ENCODE measurements at regions not wholly inside any gene's neighbourhood (a gene's known extent, or its start where the extent isn't known, plus 50 kb on each side); places are given as distances from the start of the nearest gene placed in this dataset.

- no peak for DNase-seq (ENCODE audit: low spot score in 2 of 2, unreplicated experiment in 2 of 2)
- H3K36me3 Mint-ChIP-seq, result no peaks in the 10 kb centered on the region
- TF ChIP-seq, protein P1, sequence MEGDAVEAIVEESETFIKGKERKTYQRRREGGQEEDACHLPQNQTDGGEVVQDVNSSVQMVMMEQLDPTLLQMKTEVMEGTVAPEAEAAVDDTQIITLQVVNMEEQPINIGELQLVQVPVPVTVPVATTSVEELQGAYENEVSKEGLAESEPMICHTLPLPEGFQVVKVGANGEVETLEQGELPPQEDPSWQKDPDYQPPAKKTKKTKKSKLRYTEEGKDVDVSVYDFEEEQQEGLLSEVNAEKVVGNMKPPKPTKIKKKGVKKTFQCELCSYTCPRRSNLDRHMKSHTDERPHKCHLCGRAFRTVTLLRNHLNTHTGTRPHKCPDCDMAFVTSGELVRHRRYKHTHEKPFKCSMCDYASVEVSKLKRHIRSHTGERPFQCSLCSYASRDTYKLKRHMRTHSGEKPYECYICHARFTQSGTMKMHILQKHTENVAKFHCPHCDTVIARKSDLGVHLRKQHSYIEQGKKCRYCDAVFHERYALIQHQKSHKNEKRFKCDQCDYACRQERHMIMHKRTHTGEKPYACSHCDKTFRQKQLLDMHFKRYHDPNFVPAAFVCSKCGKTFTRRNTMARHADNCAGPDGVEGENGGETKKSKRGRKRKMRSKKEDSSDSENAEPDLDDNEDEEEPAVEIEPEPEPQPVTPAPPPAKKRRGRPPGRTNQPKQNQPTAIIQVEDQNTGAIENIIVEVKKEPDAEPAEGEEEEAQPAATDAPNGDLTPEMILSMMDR (IDR thresholded peaks at IDR 0.05; ENCODE audit: unreplicated experiment), result no peak
- H3K9me3 Mint-ChIP-seq, result peaks cover 6% of the 10 kb centered on the region
- H3K27ac Mint-ChIP-seq, result no peak overlapping the region
- H3K4me1 Mint-ChIP-seq, result peaks cover 4% of the 10 kb centered on the region
- peaks cover 44% of the 10 kb centered on the region for H3K27me3 Mint-ChIP-seq (ENCODE audit: low read depth)
- H3K4me3 Mint-ChIP-seq, result no peak overlapping the region
These were observed 71.6 kb upstream of the MAP3K7 start for GRCh38 chr6:90658497-90658896.

- H3K9me3 Mint-ChIP-seq, result no peaks in the 10 kb centered on the region
- H3K4me1 Mint-ChIP-seq, result peaks cover 4% of the 10 kb centered on the region
- no peak overlapping the region for H3K27ac Mint-ChIP-seq
- TF ChIP-seq, protein P1 (IDR thresholded peaks at IDR 0.05; ENCODE audit: unreplicated experiment), result no peak
- no peak for DNase-seq (ENCODE audit: low spot score in 2 of 2, unreplicated experiment in 2 of 2)
- H3K36me3 Mint-ChIP-seq, result no peaks in the 10 kb centered on the region
- peaks cover 47% of the 10 kb centered on the region for H3K27me3 Mint-ChIP-seq (ENCODE audit: low read depth)
- H3K4me3 Mint-ChIP-seq, result no peak overlapping the region
These were observed 69.5 kb upstream of the MAP3K7 start for GRCh38 chr6:90656325-90656724.

- Mint-ChIP-seq H3K9me3 (no peaks in the 10 kb centered on the region), H3K4me3 (no peak overlapping the region), H3K36me3 (no peaks in the 10 kb centered on the region), H3K4me1 (peaks cover 4% of the 10 kb centered on the region), H3K27ac (no peak overlapping the region), H3K27me3 (ENCODE audit: low read depth) (peaks cover 52% of the 10 kb centered on the region)
- TF ChIP-seq, protein P1 (IDR thresholded peaks at IDR 0.05; ENCODE audit: unreplicated experiment), result no peak
- DNase-seq (ENCODE audit: low spot score in 2 of 2, unreplicated experiment in 2 of 2), result no peak
These were observed 67.9 kb upstream of the MAP3K7 start for GRCh38 chr6:90654806-90655205.

GRCh38 chr6:90654166-90654565 is 67.3 kb upstream of the MAP3K7 start:
- TF ChIP-seq, protein P1 (IDR thresholded peaks at IDR 0.05; ENCODE audit: unreplicated experiment), result no peak
- Mint-ChIP-seq H3K27me3 (ENCODE audit: low read depth) (peaks cover 55% of the 10 kb centered on the region), H3K4me3 (no peak overlapping the region), H3K9me3 (no peaks in the 10 kb centered on the region), H3K4me1 (peaks cover 4% of the 10 kb centered on the region), H3K27ac (no peak overlapping the region), H3K36me3 (no peaks in the 10 kb centered on the region)
- DNase-seq (ENCODE audit: low spot score in 2 of 2, unreplicated experiment in 2 of 2), result no peak

DNA sequence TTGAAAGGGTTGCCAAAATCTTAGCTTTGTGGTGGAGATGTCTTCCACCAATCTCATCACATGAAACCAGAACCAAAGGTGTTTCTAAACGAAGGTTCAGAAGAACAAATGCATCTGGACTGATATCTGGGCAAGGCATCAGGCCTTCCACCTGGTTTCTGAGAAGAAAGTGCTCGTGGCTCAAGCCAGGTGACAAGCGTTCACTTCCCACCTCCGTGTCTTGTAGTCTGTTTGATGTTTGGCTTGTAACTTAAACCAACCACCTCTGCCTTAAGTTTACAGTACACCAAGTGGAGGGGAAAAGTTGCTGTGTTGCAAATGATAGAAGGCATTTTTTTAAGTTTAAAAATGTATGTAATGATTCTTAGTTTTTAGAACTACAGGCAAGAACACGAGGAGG is 66.9 kb upstream of the MAP3K7 start:
- TF ChIP-seq, protein P1 (IDR thresholded peaks at IDR 0.05; ENCODE audit: unreplicated experiment), result no peak
- H3K4me1 Mint-ChIP-seq, result peaks cover 4% of the 10 kb centered on the region
- no peaks in the 10 kb centered on the region for H3K9me3 Mint-ChIP-seq
- no peak for DNase-seq (ENCODE audit: low spot score in 2 of 2, unreplicated experiment in 2 of 2)
- H3K27ac Mint-ChIP-seq, result no peak overlapping the region
- peaks cover 53% of the 10 kb centered on the region for H3K27me3 Mint-ChIP-seq (ENCODE audit: low read depth)
- H3K4me3 Mint-ChIP-seq, result no peak overlapping the region
- H3K36me3 Mint-ChIP-seq, result no peaks in the 10 kb centered on the region
